ENCODE measurements at regions not wholly inside any gene's neighbourhood (a gene's known extent, or its start where the extent isn't known, plus 50 kb on each side); places are given as distances from the start of the nearest gene placed in this dataset.
"Not testable (repeated sequence)": the region's sequence is repeated elsewhere in the genome, so short reads cannot be mapped to it uniquely, and the experiment has no call there.

DNA sequence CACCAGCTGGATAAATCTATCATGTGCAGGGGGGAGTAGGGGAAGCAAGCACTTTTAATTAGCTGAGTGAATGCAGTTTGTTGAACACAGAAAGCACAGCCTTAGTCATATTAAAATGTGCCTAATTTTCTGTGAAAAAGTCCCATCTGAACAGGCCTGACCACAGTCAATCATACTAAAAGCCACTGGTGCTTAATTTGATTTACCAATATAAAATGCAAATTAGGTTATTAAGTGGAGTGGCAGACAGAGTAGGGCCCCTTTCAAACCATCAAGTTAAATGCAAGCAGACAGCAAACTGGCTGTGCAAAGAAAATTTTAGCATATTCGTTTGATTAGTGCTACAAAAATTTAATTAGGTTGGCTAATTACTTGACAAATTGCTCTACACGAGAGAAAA lies 176.1 kb downstream of the ISL1 start:
- no peak for DNase-seq (ENCODE audit: low read depth)

DNA sequence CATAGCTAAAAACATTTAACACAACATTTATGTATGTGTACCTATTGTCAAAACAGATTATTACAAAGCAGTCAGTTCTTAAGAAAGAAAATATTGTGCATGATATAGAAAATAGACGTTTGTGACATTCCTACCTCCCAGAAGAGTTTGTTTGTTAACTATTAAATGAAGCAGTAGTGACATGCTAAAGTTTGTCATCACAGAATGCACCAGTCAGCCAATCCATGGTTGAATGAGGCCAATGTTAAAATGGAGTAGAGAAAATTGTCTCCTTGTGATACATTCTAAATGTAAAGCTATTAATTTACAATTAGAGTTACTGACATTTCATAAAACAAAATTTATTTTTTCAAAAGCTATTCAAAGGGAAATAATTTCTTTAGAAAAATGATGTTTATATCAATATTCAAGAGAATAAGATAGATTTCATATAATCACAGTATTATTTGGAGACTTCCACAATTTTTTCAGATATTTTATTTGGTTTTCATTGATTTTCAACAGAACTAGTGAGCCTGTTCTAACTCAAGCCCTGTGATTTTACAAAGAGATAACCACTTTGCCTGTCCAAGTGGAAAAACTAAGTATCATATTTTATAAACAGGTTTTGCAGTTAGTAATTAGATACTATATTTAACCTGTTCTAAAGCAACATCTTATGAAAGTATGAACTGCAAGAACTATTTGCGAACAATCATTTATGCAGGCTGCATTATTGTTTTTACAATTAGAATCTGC lies 176.8 kb downstream of the ISL1 start:
- no peak for DNase-seq (ENCODE audit: low read depth)

DNA sequence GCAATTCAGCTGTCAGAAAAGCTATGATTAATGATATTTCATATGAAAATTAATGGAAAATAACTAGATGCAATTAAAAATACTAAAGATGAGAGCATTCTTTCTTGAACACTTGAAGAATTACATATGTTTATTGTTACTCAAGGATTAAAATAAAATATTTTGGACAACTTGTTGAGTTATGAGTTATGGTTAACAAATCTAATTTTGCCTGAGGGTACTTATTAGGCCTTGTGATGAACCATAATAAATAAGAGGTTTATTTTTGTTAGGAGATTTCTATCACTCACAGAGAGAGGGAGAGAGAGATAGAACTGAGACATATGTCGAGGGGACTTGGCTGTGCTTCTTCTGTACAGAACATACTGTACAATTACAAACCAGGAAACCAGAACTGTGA lies 183.7 kb downstream of the ISL1 start:
- DNase-seq (ENCODE audit: low read depth) = no peak

DNA sequence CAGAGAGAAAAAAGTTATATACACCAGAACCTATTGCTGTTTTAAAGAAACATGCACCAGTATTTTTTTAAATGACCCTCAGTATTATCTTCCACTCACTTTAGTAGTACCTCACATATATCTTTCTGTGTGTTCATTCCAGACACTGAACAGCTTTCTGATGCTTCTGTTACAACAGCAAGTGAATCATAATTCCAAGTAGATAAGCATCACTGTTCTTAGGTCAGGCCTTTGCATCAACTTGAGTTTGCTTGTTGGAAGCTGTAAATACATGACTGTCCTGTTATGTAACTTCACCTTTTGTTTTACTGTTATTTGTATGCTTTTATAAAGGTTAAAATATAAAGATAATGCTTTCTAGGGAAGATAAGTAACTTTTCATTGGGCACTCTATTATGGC lies 184.4 kb downstream of the ISL1 start:
- no peak for DNase-seq (ENCODE audit: low read depth)

DNA sequence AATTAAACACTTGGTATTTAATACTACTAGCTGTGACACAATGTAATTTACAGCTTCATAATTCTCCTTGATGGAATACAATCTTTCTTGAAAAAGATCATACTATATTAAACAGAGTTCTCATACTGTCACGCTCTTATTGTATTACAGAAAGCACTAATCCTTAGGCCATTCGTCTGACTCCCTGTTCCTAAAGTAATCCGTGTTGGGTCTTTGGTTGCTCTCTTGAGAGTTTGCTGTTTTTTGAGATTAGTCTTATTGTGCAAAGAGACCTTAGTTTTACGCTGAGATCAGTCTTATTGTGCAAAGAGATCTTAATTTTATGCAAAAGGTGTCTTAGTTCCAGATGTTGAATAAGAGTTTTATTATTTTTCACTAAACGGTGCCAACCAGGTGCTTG lies 190.6 kb downstream of the ISL1 start:
- DNase-seq (ENCODE audit: low read depth) = no peak

DNA sequence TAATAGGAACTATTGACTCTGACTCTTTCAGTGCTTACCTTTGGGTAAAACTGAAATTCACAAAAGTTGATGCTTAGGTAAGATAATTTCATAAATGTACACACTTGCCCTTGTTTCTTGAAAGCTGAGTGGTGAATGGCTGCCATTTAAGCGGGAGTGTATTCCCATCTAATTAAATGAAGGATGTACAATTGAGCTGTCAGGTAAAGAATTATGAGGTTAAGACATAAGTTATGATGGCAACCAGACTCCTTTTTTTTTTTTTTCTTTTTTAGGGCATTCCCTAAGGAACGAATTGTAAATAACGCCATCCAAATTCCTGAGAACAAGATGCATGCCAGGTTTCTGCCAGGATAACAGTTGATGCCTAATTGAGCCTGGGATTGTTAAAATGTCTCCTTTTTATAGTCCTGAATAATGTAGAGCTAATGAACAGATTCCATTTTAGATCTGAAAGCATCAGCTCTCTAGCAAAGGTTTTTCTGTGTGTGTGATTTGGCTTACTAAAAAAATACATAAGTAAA lies 199.7 kb downstream of the ISL1 start:
- no peak for DNase-seq (ENCODE audit: low read depth)

DNA sequence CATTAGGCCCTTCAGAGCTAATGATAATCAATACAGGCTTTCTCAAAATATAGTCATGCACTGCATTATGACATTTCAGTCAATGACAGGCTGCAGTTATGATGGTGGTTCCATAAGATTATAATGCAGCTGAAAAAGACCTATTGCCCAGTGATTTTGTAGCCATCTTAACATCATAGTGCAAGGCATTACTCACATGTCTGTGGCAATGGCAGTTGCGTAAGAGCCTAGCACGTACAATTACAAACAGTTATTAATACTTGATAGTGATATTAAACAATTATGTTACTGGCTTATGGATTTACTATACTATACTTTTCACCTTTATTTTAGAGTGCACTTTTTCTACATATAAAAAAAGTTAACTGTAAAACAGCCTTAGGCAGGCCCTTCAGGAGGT lies 214.8 kb downstream of the ISL1 start:
- no peak for DNase-seq (ENCODE audit: low read depth)

DNA sequence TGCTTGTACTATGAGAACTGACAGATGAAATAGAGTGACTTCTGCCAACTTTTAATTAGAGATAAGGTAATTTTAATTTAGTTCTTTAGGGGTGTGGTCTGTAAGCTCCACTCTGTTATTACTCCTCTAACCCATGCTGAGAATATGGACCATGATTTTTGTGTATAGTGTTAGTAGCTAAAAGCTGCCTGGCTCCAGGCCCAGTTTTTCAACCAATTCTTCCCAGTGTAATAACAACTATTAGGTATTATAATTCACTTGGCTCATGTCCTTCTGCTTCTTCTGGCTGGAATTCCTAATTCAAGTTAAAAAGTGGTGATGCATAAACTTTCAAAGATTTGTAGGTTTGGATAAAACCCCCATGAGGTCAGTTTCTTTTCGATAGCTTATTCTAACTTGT lies 216.3 kb downstream of the ISL1 start:
- no peak for DNase-seq (ENCODE audit: low read depth)

DNA sequence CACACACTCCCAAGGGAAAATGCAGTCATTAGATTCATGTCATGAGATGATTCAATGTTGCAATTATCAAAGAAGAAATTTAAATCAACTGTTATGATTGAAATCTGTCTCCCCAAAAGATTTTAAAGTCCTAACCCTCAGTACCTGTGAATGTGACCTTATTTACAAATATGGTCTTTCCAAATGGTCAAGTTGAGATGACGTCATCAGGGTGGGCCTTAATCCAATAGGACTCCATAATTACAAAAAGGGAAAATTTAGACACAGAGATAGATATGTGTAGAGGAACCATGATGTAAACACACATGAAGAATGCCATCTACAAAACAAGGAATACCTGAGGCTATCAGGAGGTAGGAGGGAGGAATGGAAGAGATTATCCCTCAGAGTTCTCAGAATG lies 221.1 kb downstream of the ISL1 start:
- no peak for DNase-seq (ENCODE audit: low read depth)

DNA sequence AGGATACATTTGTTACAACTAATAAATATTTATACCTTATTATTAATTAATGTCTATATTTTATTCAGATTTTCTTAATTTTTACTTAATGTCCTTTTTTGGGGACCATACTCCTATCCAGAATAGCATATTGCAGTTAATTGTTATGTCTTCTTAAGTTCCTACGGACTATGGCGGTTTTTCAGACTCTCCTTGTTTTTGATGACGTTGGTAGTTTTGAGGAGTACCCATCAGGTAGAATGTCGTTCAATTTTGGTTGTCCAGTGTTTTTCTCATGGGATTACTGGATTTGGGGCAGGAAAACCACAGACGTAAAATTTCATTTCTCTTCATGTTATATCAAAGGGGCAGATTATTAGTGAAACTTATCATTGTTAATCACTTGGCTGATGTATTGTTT lies 223.7 kb downstream of the ISL1 start:
- DNase-seq (ENCODE audit: low read depth) = no peak

DNA sequence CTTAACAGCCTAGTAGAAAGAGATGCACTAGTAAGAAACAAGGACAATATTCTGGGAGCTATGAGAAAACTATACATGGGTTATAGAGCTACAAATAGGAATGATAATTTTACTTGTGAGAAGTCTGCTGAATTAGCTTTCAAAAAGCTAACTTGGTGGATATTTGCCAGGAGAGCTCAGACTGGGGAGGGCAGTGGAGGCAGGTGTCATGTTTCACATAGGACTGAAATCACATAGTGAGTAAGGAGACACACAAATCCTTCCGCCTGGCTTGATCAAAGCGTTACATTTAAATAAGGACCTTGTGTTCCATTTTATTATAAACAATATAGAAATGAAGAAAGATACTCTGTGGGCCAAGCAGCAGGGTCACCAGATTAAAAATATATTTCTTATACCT lies 235.0 kb downstream of the ISL1 start:
- DNase-seq (ENCODE audit: low read depth) = no peak

DNA sequence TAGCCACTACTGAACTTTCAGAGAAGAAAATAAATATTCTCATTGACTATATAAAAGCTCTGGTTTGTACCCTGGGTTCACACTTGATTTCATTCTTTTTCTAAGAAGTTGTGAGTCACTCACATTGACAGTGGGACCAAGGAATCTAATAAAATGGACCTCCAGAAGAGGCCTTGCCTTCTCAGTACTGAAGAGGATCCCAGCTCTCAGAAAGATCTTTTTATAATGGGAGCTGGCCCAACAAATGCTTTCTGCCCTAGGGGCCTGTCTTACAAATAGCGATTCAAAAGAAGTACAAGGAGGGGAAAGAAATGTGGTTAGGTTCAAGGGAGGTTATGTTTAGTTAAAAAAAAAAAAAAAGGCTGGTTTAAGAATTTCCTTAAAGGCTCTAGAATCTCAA lies 237.9 kb downstream of the ISL1 start:
- no peak for DNase-seq (ENCODE audit: low read depth)

DNA sequence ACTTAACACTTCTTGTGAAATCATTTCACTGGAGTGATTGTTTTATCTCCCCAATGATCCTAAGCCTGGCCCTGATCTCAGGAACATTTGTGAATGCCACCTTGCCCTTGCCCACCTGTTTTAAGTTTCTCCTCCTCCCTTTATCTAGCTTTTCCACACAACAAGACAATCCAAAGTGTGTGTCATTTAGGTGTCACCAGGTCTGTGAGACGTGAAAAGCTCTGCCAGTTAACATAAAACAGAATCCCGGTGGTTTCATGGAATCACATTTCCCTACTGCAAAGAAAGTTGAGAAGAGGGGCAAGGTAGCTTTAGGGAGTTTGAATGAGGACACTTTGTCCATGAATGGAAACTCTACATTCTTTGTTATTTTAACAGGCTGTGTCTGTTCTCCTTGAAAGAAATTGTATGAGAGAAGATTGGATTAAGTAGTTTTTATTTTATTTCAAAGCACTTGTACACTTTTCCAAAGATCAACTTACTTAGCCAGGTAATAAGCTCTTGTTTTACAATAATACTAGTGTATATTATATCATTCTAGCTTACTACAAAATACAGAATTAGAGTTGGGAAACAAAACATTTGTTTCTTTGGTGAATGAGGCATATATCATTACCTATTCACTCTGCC lies 239.0 kb downstream of the ISL1 start:
- DNase-seq (ENCODE audit: low read depth) = no peak

DNA sequence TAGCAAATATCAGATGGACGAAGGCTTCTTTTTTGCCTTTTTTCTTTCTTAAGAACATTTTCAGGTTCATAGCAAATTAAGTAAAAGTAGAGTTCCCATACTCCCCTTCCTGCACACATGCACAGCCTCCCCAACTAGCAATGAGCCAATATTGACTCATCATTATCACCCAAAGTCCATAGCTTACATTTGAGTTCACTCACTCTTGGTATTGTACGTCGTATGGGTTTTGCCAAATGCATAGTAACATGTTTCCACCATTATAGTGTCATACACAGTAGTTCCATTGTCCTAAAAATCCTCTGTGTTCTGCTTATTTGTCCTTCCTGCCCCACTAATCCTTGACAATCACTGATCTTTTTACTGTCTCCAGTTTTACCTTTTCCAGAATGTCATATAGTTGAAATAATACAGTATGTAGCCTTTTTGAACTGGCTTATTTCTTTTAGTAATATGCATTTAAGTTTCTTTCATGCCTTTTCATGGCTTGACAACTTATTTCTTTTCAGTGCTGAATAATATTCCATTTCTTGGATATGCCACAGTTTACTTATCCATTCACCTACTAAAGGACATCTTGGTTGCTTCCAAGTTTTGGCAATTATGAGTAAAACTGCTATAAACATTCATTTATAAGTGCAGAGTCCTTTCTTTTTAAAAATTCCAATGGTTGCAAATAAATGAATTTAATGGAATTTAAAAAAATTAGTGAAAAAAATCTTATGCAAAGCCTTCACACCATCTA lies 242.1 kb downstream of the ISL1 start:
- no peak for DNase-seq (ENCODE audit: low read depth)

DNA sequence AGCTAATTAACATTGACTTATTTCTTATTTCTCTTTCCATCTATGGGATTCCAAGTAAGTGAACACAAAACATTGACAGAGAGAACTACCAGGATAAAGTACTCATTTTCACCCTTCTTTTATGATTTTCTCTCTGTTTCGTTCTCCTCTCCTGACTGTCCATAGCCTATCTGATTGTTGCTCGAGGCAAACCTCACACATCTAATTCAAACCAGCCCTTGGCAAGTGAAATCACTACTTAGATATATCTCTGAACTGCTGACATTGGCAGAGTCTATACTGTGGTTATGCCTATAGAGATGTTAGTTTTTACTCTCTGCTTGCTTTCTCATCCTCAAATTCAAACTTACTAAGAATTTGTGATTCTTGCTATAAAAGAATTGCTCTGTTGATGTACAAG lies 248.8 kb downstream of the ISL1 start:
- no peak for DNase-seq (ENCODE audit: low read depth)

DNA sequence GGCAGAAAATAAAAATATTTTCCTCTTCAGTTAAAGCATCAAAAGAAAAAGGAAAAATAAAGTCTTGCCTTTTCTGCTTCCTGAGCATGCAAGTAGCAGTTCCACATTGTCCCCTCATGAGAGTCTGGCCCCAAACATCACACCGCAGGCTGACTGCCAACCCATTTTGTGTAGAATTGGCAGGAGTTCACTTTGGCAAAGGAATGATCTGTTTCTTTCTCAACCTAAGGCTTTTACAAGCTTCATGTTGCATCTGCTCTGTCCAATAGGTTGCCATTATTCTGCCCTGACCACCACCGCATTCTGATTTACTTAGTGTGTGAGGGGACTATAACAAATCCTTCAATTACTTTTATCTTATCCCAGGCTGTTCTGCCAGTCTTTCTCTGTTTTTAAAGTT lies 249.5 kb downstream of the ISL1 start:
- DNase-seq (ENCODE audit: low read depth) = no peak

DNA sequence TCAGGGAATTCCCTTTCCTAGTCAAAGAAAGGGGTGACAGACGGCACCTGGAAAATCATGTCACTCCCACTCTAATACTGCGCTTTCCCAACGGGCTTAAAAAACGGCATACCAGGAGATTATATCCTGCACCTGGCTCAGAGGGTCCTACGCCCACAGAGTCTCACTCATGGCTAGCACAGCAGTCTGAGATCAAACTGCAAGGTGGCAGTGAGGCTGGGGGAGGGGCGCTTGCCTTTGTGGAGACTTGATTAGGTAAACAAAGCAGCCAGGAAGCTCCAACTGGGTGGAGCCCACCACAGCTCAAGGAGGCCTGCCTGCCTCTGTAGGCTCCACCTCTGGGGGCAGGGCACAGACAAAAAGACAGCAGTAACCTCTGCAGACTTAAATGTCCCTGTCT lies 253.7 kb downstream of the ISL1 start:
- not testable (repeated sequence) for DNase-seq (ENCODE audit: low read depth)

DNA sequence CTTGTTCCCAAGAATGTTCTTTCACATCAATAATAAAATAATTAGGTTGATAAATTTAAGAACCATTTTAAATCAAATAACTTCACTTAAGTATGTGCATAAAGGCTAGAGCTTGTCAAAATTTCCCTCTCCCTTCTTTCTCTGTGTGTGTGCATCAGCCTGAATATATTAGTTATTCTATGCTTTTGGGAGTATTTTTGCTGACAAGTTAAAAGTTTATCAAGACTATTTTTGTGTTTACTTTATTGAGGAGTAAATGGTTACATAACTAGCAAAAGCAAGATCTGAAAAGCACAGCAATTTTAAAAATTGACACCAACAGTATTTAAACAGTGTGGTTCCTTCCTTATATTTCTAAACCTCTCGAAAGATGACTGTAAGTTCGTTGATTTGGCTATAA lies 261.7 kb downstream of the ISL1 start:
- no peak for DNase-seq (ENCODE audit: low read depth)

DNA sequence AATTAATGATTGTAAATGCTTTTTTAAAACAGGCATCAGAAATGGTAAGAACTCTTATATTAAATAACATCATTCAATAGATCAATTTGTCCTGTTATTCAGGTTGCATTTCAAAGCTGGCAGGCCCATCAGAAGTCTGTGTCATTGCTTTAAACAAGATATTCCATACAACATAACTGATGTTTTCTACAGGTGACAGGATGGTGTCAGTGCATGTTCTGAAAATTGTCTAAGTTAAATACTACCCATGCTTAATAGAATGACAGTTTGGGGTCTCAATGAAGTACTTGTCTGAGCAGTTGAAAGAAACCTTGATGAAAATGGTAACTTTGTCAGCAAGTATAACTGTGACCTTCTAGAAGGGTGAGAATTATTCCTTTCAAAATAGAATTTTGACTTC lies 263.2 kb downstream of the ISL1 start:
- no peak for DNase-seq (ENCODE audit: low read depth)

DNA sequence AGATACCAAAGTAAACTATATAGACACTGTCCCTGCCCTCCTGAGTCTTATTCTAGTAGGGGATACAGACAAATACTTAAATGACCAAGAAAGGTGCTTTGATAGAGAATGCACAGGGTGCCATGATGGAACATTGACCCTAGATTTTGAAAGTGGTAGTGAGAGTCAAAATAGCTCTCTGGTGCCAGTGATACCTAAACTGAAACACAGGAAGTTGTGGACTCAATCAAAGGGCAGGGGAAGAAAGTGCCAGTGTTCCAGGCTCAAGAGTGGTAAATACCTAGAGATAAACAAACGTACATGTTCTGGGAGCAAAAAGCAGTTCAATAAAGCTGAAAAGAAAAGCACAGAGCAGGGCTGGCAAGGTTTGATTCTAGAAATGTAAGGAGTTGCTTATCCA lies 267.6 kb downstream of the ISL1 start:
- DNase-seq (ENCODE audit: low read depth) = no peak

DNA sequence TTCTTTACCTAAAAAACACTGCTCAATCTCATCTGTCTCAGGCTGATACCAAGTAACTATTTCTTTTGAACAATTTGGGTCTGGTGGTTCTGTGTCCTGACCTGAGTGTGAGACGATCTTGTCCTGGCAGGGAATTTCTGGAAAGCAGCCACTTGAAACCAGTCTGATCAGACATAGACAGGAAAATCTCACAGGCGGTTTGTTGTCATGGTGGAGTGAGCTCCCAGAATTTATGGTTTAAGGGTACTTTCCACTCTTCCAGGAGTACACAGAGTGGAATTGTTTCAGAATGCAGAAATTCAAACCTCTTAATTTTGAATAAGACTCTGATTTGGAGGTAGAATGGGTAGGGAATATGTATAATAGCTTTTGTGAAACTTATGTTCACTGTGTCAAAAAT lies 268.2 kb downstream of the ISL1 start:
- no peak for DNase-seq (ENCODE audit: low read depth)

DNA sequence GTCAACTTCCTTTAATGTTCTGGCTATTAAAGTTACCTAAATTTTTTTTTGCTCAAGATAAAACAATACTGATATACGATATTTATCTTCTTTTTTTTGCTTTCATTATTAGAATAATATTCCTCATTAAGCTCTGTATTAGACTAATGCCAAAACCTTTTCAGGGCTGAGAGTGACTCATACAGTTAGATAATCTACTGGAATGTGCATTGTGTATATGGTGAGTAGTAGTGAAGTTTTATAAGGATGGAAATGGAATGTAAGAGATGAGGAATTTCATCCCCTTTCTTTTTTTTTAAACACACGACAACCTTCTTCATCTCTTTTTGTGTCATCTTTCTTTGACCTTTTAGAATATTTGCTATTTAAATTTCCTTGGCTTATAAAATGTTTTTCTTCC lies 268.6 kb downstream of the ISL1 start:
- no peak for DNase-seq (ENCODE audit: low read depth)

DNA sequence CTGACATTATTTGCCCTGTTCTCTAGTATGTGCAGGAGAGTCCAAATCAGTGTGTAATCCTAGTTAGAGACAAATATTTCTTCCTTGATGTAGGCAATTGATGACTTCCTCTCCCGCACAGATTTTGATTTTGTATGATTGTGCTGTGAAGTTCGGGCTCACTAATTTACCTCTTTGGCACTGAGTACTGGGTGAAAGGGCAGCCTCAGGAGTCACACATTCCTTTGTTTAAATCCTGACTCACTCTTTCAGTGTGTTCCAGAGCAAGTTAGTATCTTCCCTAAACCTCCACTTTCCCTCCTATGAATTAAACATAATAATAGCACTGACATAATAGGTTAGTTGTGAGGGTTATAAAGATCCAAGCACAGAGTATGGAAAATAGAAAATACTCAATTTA lies 269.7 kb downstream of the ISL1 start:
- DNase-seq (ENCODE audit: low read depth) = no peak
